A549 (cell line): ENCODE measurements at regions not wholly inside any gene's neighbourhood (a gene's known extent, or its start where the extent isn't known, plus 50 kb on each side); places are given as distances from the start of the nearest gene placed in this dataset.

Experiments
- ATAC-seq, 2 experiments: fragments of 200-7000 bp in 1 of 2; fragments of >200 bp in 1 of 2; cut with Nextera tagmentation in 1 of 2; cut with Tn5 transposase in 1 of 2; 3 replicates each; pipeline versions ENCODE4 v1.8.0 to v1.9.1; 2018 to 2020; ENCODE audit warnings: mild to moderate bottlenecking in 1 of 2, moderate library complexity in 1 of 2
- CTCF ChIA-PET: fragments of 300-600 bp; sonication (Branson Sonifier 250); formaldehyde crosslinking; extraction: SDS; loops from one replicate; lab custom pipeline; 2021; ENCODE audit warnings: antibody characterized with exemption, inconsistent platforms; lab: Yijun Ruan, JAX
- POLR2A ChIA-PET: fragments of 350-600 bp; formaldehyde crosslinking; extraction: SDS; loops from one replicate; lab custom pipeline; 2021; ENCODE audit warnings: antibody characterized with exemption, inconsistent platforms; lab: Yijun Ruan, JAX
- DNase-seq, 2 experiments: peaks; one replicate each; pipeline versions ENCODE4 v3.0.0 to v3.0.0-alpha.2; 2011 to 2016; ENCODE audit warnings: low read depth in 1 of 2, low spot score in 1 of 2
- FAIRE-seq: peaks from 2 replicates; lab custom pipeline; 2011; peaks lifted over from hg19 to GRCh38; lab: Jason Lieb, UNC
- H3K27ac ChIP-seq, 2 experiments: fragments of >200 bp; sonication (Bioruptor Twin); formaldehyde crosslinking; 3 replicates each; pipeline ENCODE4 v1.5.1; 2016 to 2017
- H3K4me1 ChIP-seq: fragments of >200 bp; sonication (Bioruptor Twin); formaldehyde crosslinking; 3 replicates; pipeline ENCODE4 v1.6.1; 2016
- H3K4me2 ChIP-seq: fragments of >200 bp; sonication (Bioruptor Twin); formaldehyde crosslinking; 3 replicates; pipeline ENCODE4 v1.6.1; 2016
- H3K4me3 ChIP-seq: fragments of >200 bp; sonication (Bioruptor Twin); formaldehyde crosslinking; 3 replicates; pipeline ENCODE4 v1.5.1; 2016
- H3K9me3 ChIP-seq: fragments of >200 bp; sonication (Bioruptor Twin); formaldehyde crosslinking; 3 replicates; pipeline ENCODE4 v1.6.1; 2016
- BCL3 ChIP-seq: fragments of >200 bp; sonication (Bioruptor Twin); formaldehyde crosslinking; IDR thresholded peaks from 3 replicates; pipeline ENCODE4 v1.6.1; 2016
- BHLHE40 ChIP-seq: IDR thresholded peaks from 2 replicates; pipeline ENCODE4 v1.6.1; 2012; ENCODE audit warnings: low read depth, low read length, inconsistent platforms
- CBX2 ChIP-seq: fragments of 200-600 bp; sonication (generic); IDR thresholded peaks from 2 replicates; pipeline ENCODE4 v1.6.1; 2016; ENCODE audit warnings: low read depth, mild to moderate bottlenecking, borderline replicate concordance
- CBX8 ChIP-seq: fragments of 200-600 bp; sonication (generic); IDR thresholded peaks from 2 replicates; pipeline ENCODE4 v1.6.1; 2016
- CEBPB ChIP-seq, 2 experiments: fragments of >200 bp in 1 of 2; sonication (Bioruptor Twin) in 1 of 2; formaldehyde crosslinking in 1 of 2; IDR thresholded peaks; 2 replicates each; pipeline ENCODE4 v1.6.1; 2012 to 2016
- CHD2 ChIP-seq: fragments of 150-350 bp; IDR thresholded peaks from 2 replicates; pipeline ENCODE4 v1.6.1; 2014; ENCODE audit warnings: low read length; ENCODE audit not compliant: partially characterized antibody
- E2F6 ChIP-seq: IDR thresholded peaks from 2 replicates; pipeline ENCODE4 v1.6.1; 2012; ENCODE audit warnings: low read depth, borderline replicate concordance
- EHF ChIP-seq: fragments of 250-450 bp; sonication (Bioruptor Pico); IDR thresholded peaks from 2 replicates; pipeline ENCODE4 v1.5.0; 2020; ENCODE audit warnings: mild to moderate bottlenecking
- ELK1 ChIP-seq: fragments of 150-350 bp; IDR thresholded peaks from 2 replicates; pipeline ENCODE4 v1.6.1; 2014; ENCODE audit warnings: low read depth, mild to moderate bottlenecking, low read length
- FOSB ChIP-seq: fragments of 250-450 bp; sonication (Bioruptor Pico); IDR thresholded peaks from 2 replicates; pipeline ENCODE4 v1.5.0; 2020; ENCODE audit warnings: mild to moderate bottlenecking, moderate library complexity
- GATA3 ChIP-seq: IDR thresholded peaks from 2 replicates; pipeline ENCODE4 v1.6.1; 2012; ENCODE audit warnings: borderline replicate concordance
- HEYL ChIP-seq: fragments of 250-450 bp; sonication (Bioruptor Pico); IDR thresholded peaks from 2 replicates; pipeline ENCODE4 v1.8.0; 2021; ENCODE audit warnings: mild to moderate bottlenecking, moderate library complexity
- HOXA7 ChIP-seq: fragments of 250-450 bp; sonication (Bioruptor Pico); IDR thresholded peaks from 2 replicates; pipeline ENCODE4 v1.5.0; 2020; ENCODE audit warnings: mild to moderate bottlenecking, moderate library complexity
- HOXB13 ChIP-seq: fragments of 250-450 bp; sonication (Bioruptor Pico); IDR thresholded peaks from 2 replicates; pipeline ENCODE4 v1.5.0; 2020; ENCODE audit warnings: low read depth, mild to moderate bottlenecking, moderate library complexity
- JUN ChIP-seq, 2 experiments: fragments of >200 bp; sonication (Bioruptor Twin); formaldehyde crosslinking; IDR thresholded peaks; 2 replicates in 1 of 2; 3 replicates in 1 of 2; pipeline ENCODE4 v1.6.1; 2016 to 2017
- KDM1A ChIP-seq: fragments of 200-600 bp; sonication (generic); IDR thresholded peaks from 2 replicates; pipeline ENCODE4 v1.6.1; 2016; ENCODE audit warnings: low read depth, mild to moderate bottlenecking
- KDM5A ChIP-seq: fragments of 200-600 bp; sonication (generic); IDR thresholded peaks from 2 replicates; pipeline ENCODE4 v1.6.1; 2016; ENCODE audit warnings: antibody characterized with exemption, mild to moderate bottlenecking
- MAFK ChIP-seq: fragments of 450-650 bp; IDR thresholded peaks from 2 replicates; pipeline ENCODE4 v1.6.1; 2014; ENCODE audit not compliant: partially characterized antibody
- MAX ChIP-seq: IDR thresholded peaks from 2 replicates; pipeline ENCODE4 v1.6.1; 2012
- NFE2L2 ChIP-seq: fragments of 150-350 bp; conservative IDR thresholded peaks from 2 replicates; pipeline ENCODE4 v1.6.1; 2014; ENCODE audit warnings: low read length
- NPAS2 ChIP-seq: fragments of 250-450 bp; sonication (Bioruptor Pico); IDR thresholded peaks from 2 replicates; pipeline ENCODE4 v1.8.0; 2022; ENCODE audit warnings: mild to moderate bottlenecking, moderate library complexity, borderline replicate concordance
- NR3C1 ChIP-seq: fragments of >200 bp; sonication (Bioruptor Twin); formaldehyde crosslinking; IDR thresholded peaks from 3 replicates; pipeline ENCODE4 v1.6.1; 2017
- PBX3 ChIP-seq: IDR thresholded peaks from 2 replicates; pipeline ENCODE4 v1.6.1; 2012
- POLR2AphosphoS2 ChIP-seq: conservative IDR thresholded peaks from 2 replicates; pipeline ENCODE4 v1.6.1; 2012; ENCODE audit warnings: low read length, improper control_type of control experiment, inconsistent platforms
- RFX5 ChIP-seq: fragments of 450-650 bp; IDR thresholded peaks from 2 replicates; pipeline ENCODE4 v1.7.1; 2014; ENCODE audit warnings: antibody characterized with exemption, mild to moderate bottlenecking, moderate library complexity
- RNF2 ChIP-seq: fragments of 200-600 bp; sonication (generic); IDR thresholded peaks from 2 replicates; pipeline ENCODE4 v1.6.1; 2016; ENCODE audit warnings: low read depth, mild to moderate bottlenecking, antibody characterized with exemption, moderate library complexity, borderline replicate concordance
- SREBF2 ChIP-seq: fragments of 450-650 bp; IDR thresholded peaks from 2 replicates; pipeline ENCODE4 v1.6.1; 2014; ENCODE audit warnings: mild to moderate bottlenecking, moderate library complexity
- USF2 ChIP-seq: fragments of 450-650 bp; IDR thresholded peaks from 2 replicates; pipeline ENCODE4 v1.6.1; 2014; ENCODE audit warnings: antibody characterized with exemption
- ZC3H11A ChIP-seq: fragments of 450-650 bp; IDR thresholded peaks from 2 replicates; pipeline ENCODE4 v1.6.1; 2014; ENCODE audit warnings: antibody characterized with exemption, mild to moderate bottlenecking
- ZFP36 ChIP-seq: fragments of 450-650 bp; IDR thresholded peaks from 2 replicates; pipeline ENCODE4 v1.6.1; 2014; ENCODE audit warnings: borderline replicate concordance; ENCODE audit not compliant: partially characterized antibody
- ZNF302 ChIP-seq: fragments of 250-450 bp; sonication (Bioruptor Pico); IDR thresholded peaks from 2 replicates; pipeline ENCODE4 v1.9.0; 2021; ENCODE audit warnings: inconsistent platforms, mild to moderate bottlenecking, moderate library complexity
- ZSCAN20 ChIP-seq: fragments of 250-450 bp; sonication (Bioruptor Pico); IDR thresholded peaks from 2 replicates; pipeline ENCODE4 v1.8.0; 2022; ENCODE audit warnings: mild to moderate bottlenecking, moderate library complexity
- WGBS: methylation state at CpG from one replicate; pipeline ENCODE4 v1.1.6; 2017; ENCODE audit errors: missing lambda C conversion rate; 5-methylcytosine and 5-hydroxymethylcytosine counted together

GRCh38 chr1:95991787-95992520 lies 729.6 kb upstream of the PTBP2 start:
- no peak for FAIRE-seq
- ATAC-seq, result no peak
- POLR2A ChIA-PET, result no interaction called here

GRCh38 chr1:95994643-95995042 lies 726.9 kb upstream of the PTBP2 start:
- TF ChIP-seq CBX8, result no peak
- TF ChIP-seq ZNF302 (CRISPR knock-in tag), result no peak
- no peak for TF ChIP-seq SREBF2
- no peak for TF ChIP-seq USF2
- TF ChIP-seq NFE2L2, result no peak
- TF ChIP-seq MAX, result no peak
- TF ChIP-seq HOXA7, result no peak
- TF ChIP-seq JUN (IDR thresholded peaks at IDR 0.05), result no peak
- no peak for TF ChIP-seq CEBPB (IDR thresholded peaks at IDR 0.05)
- TF ChIP-seq KDM1A, result no peak
- TF ChIP-seq ZC3H11A, result no peak
- TF ChIP-seq NPAS2 (CRISPR knock-in tag), result no peak
- no peak for TF ChIP-seq HOXB13 (CRISPR knock-in tag)
- no peak for TF ChIP-seq ZSCAN20
- no peak for TF ChIP-seq EHF
- no peak for TF ChIP-seq POLR2AphosphoS2
- no peak for TF ChIP-seq NR3C1
- TF ChIP-seq BHLHE40, result no peak
- TF ChIP-seq, all 56 proteins: peak for 0
- WGBS, result 0% methylated on average over 1 of the region's 1 CpG
- ChIA-PET CTCF (no interaction called here), POLR2A (no interaction called here)
- Histone ChIP-seq H3K4me3 (no peak overlapping the region), H3K4me1 (no peaks in the 10 kb centered on the region), H3K9me3 (no peaks in the 10 kb centered on the region), H3K4me2 (no peak overlapping the region), H3K27ac (no peak overlapping the region)
- ATAC-seq (no peak), FAIRE-seq (no peak), DNase-seq (no peak)

More at GRCh38 chr1:95991787-95992520, 729.6 kb upstream of the PTBP2 start:
- Histone ChIP-seq H3K4me1 (no peaks in the 10 kb centered on the region), H3K27ac (no peak overlapping the region), H3K4me2 (no peak overlapping the region), H3K9me3 (no peaks in the 10 kb centered on the region), H3K4me3 (no peak overlapping the region)
- TF ChIP-seq RNF2 (no peak), ZFP36 (no peak), POLR2AphosphoS2 (no peak), BCL3 (no peak), CEBPB (IDR thresholded peaks at IDR 0.05) (no peak), FOSB (CRISPR knock-in tag) (no peak), GATA3 (no peak), PBX3 (no peak), CBX2 (no peak), NR3C1 (no peak), RFX5 (no peak), ELK1 (no peak), BHLHE40 (no peak), CHD2 (no peak), MAFK (no peak), KDM5A (no peak), HEYL (CRISPR knock-in tag) (no peak), ZSCAN20 (no peak), E2F6 (no peak), ZNF302 (CRISPR knock-in tag) (no peak)
- CTCF ChIA-PET, result no interaction called here
- 18% methylated on average over 2 of the region's 2 CpGs for WGBS
- DNase-seq, result no peak
